ENCODE measurements at regions not wholly inside any gene's neighbourhood (a gene's known extent, or its start where the extent isn't known, plus 50 kb on each side); places are given as distances from the start of the nearest gene placed in this dataset.

GRCh38 chr12:13288937-13289652, 92.6 kb downstream of the EMP1 start:
- DNase-seq (ENCODE audit: low spot score): no peak

DNA sequence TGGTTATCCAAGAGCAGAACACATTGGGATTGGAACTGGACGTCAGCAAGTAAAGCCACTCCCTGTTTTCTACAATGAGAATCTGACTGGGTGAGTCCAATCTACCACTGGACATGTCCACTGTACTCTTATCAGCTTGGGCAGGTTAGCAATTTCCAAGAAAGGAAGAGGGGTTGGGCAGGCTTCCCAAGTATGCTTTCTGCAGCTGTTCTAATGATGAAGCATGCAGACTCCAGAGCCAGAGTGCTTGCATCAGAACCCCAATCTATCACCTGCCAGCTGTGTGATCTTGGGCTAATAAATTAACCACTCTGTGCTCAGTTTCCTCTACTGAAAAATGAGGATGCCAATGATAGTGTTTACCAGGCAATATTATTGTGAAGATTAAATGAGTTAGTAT, 92.0 kb downstream of the EMP1 start:
- no peak for DNase-seq (ENCODE audit: low spot score)

DNA sequence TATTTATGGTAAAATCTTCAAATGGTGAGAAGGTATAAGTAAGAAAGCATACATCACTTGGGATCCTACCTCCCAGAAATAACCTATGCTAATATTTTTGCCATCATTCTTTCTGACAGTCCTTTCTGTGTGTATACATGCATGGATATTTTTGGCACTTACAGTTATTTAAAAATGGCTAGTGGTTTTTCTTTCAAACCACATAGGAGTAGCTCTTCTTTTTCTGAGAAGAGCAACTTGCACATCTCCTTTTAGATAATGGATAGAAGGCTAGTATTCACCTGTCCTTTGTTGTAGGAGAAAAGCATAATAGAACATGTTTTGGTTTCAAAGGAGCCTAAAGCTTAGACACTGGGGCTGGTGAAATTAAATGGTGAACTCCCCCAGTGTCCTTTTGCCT, 87.3 kb downstream of the EMP1 start:
- no peak for DNase-seq (ENCODE audit: low spot score)

- DNase-seq (ENCODE audit: low spot score): no peak
These were observed 86.3 kb downstream of the EMP1 start for GRCh38 chr12:13282861-13283260.

GRCh38 chr12:13278249-13278787, 81.8 kb downstream of the EMP1 start:
- peak; percentile 60 for DNase-seq (ENCODE audit: low spot score)

DNA sequence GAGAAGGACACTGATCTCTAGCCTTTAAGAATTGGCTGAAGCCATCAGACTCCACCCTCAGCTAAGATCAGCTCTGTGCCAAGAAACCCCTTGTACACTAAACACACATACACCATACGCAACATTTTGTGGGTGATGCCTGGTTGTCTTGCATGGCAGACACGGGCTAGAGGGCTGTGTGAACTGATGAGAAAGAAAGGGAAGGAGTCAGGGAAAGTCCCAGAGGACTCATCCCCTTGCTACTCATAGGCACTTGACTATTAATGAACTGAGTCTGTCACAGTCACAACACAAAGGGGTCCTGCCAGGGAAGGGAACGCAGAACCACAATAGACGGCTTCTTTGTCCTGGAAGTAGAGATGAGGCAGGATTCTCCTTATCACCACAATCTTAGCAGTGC, 80.8 kb downstream of the EMP1 start:
- DNase-seq (ENCODE audit: low spot score): no peak

DNA sequence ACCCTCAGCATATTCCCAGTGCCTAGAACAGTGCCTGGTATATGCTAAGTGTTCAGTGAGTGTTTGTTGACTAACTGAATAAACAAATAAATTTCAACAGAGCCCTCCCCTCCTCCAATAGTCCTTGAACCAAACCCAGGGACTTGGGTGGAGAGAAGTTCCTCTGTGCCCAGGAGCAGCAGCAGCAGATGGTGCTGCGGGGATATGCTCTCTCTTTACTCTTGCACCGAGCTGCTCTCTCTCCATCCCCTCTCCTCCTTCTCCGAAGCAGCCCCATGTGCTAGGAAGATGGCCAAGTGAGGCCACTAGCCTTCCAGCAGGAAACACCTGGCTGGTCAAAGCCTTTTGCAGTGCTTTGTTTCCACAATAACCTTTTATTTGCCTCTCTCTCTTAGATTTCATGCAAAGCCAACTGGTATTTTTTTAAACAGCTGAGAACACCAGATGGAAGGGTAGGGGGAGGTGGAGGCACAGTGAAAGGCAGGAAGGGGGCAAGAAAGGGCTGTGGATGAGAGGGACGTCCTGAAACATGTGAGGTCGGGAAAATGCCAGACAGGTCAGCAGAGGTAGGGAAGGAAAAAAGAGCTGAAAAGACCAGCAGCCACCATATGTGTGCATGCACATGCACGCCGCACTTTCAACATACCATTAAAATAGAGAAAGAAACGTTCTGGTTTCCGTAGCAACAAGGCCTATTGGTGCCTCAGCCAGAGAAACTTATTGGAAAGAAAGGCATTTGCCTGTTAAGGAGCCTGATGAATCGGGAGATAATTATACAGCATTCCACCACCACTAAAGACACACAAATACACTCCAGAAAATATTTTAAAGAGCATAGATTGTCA, 78.9 kb downstream of the EMP1 start:
- no peak for DNase-seq (ENCODE audit: low spot score)

DNA sequence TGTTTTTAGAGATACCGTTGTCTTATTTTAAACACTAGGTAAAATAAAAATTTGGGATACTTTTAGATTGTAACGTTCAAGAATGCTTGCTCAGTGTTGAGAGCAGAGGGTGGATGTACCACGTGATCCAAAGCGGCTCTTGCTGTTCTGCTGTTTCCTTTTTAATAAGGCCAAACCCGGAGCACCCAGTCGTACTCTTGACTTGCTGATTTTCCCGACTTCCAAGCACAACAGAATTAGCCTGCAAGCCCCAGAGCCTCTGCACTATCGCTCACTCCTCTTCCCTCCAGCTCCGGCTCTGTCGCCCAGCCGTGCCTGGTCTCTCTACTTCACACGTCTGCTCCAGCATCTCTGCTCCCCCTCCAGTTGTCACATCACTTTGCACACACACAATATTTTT, 77.3 kb downstream of the EMP1 start:
- no peak for DNase-seq (ENCODE audit: low spot score)

GRCh38 chr12:13273097-13273496, 76.6 kb downstream of the EMP1 start:
- DNase-seq (ENCODE audit: low spot score): no peak

DNA sequence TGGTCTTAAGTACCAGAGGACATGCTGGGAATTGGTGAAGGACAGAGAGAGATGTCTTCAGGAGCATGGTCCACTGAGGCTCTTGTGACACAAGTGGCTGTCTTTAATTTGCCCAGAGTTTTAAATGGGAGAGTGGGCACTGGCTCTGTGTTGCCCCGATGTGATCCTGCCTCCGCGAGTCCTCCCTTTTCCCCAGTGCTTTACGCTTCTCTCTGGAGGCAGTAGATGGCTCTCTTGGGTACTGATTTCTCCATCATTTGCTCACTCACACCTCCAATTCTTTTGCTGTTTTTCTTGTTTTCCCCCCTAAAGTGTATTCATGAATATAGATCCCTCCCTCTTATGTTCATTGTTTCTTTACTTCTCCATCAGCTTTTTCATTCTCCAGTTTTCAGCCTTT, 74.3 kb downstream of the EMP1 start:
- DNase-seq (ENCODE audit: low spot score): no peak

Data from kidney capillary endothelial cell (primary cell).